ENCODE measurements at regions not wholly inside any gene's neighbourhood (a gene's known extent, or its start where the extent isn't known, plus 50 kb on each side); places are given as distances from the start of the nearest gene placed in this dataset.

- TF ChIP-seq, protein P1, sequence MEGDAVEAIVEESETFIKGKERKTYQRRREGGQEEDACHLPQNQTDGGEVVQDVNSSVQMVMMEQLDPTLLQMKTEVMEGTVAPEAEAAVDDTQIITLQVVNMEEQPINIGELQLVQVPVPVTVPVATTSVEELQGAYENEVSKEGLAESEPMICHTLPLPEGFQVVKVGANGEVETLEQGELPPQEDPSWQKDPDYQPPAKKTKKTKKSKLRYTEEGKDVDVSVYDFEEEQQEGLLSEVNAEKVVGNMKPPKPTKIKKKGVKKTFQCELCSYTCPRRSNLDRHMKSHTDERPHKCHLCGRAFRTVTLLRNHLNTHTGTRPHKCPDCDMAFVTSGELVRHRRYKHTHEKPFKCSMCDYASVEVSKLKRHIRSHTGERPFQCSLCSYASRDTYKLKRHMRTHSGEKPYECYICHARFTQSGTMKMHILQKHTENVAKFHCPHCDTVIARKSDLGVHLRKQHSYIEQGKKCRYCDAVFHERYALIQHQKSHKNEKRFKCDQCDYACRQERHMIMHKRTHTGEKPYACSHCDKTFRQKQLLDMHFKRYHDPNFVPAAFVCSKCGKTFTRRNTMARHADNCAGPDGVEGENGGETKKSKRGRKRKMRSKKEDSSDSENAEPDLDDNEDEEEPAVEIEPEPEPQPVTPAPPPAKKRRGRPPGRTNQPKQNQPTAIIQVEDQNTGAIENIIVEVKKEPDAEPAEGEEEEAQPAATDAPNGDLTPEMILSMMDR (IDR thresholded peaks at IDR 0.05): no peak
- TF ChIP-seq EZH2 (IDR thresholded peaks at IDR 0.05; ENCODE audit: borderline replicate concordance, insufficient read depth, low read depth, low read length, poor library complexity, severe bottlenecking): no peak
Observed at GRCh38 chr7:138186951-138187351, 110.7 kb downstream of the AKR1D1 start.
